ENCODE measurements at regions not wholly inside any gene's neighbourhood (a gene's known extent, or its start where the extent isn't known, plus 50 kb on each side); places are given as distances from the start of the nearest gene placed in this dataset.
A peak's percentile ranks its signal among the peaks of the same experiment; 100 is the strongest.
"Not testable (repeated sequence)": the region's sequence is repeated elsewhere in the genome, so short reads cannot be mapped to it uniquely, and the experiment has no call there.

- peaks cover 2% of the 10 kb centered on the region for H3K27me3 Mint-ChIP-seq
- DNase-seq (no peak), ATAC-seq (no peak)
- no peaks in the 10 kb centered on the region for H3K36me3 Mint-ChIP-seq (ENCODE audit: low read depth)
- no peaks in the 10 kb centered on the region for H3K9me3 Mint-ChIP-seq
- H3K27ac Mint-ChIP-seq: no peak overlapping the region
- no peaks in the 10 kb centered on the region for H3K4me1 Mint-ChIP-seq
- H3K4me3 Mint-ChIP-seq: no peak overlapping the region
Observed at GRCh38 chr18:9038277-9038871, 64.1 kb upstream of the NDUFV2 start.

GRCh38 chr18:9039441-9040071 is 62.9 kb upstream of the NDUFV2 start:
- H3K9me3 Mint-ChIP-seq: no peaks in the 10 kb centered on the region
- H3K27me3 Mint-ChIP-seq: peaks cover 2% of the 10 kb centered on the region
- no peak overlapping the region for H3K4me3 Mint-ChIP-seq
- no peaks in the 10 kb centered on the region for H3K36me3 Mint-ChIP-seq (ENCODE audit: low read depth)
- no peak overlapping the region for H3K27ac Mint-ChIP-seq
- ATAC-seq: no peak
- no peak for DNase-seq
- H3K4me1 Mint-ChIP-seq: no peaks in the 10 kb centered on the region

- Mint-ChIP-seq H3K4me3 (no peak overlapping the region), H3K36me3 (ENCODE audit: low read depth) (no peaks in the 10 kb centered on the region), H3K9me3 (no peaks in the 10 kb centered on the region), H3K4me1 (no peaks in the 10 kb centered on the region), H3K27ac (no peak overlapping the region), H3K27me3 (peaks cover 2% of the 10 kb centered on the region)
- DNase-seq: no peak
- ATAC-seq: no peak
Observed at GRCh38 chr18:9042766-9043481, 59.6 kb upstream of the NDUFV2 start.

DNA sequence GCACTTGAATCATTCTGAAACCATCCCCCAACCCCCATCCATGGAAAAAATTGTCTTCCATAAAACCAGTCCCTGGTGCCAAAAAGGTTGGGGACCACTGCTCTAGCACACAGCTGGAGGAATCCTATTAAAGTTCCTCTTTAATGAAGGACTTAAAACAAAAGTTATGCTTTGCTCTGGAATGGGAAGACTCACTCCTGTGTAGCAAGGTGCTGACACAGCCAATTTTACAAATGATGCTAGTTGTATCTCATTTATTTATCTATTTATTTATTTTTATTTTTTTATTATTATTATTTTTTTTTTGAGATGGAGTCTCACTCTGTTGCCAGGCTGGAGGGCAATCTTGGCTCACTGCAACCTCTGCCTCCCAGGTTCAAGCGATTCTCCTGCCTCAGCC is 58.9 kb upstream of the NDUFV2 start:
- Mint-ChIP-seq H3K4me1 (peaks cover 4% of the 10 kb centered on the region), H3K9me3 (no peaks in the 10 kb centered on the region), H3K27ac (no peak overlapping the region), H3K27me3 (peaks cover 2% of the 10 kb centered on the region), H3K4me3 (no peak overlapping the region), H3K36me3 (ENCODE audit: low read depth) (no peaks in the 10 kb centered on the region)
- DNase-seq: no peak
- ATAC-seq: no peak

GRCh38 chr18:9047715-9048114 is 54.8 kb upstream of the NDUFV2 start:
- peaks cover 12% of the 10 kb centered on the region for H3K4me1 Mint-ChIP-seq
- ATAC-seq (no peak), DNase-seq (no peak)
- peaks cover 16% of the 10 kb centered on the region for H3K9me3 Mint-ChIP-seq
- no peaks in the 10 kb centered on the region for H3K27me3 Mint-ChIP-seq
- H3K36me3 Mint-ChIP-seq (ENCODE audit: low read depth): peaks cover 3% of the 10 kb centered on the region
- H3K27ac Mint-ChIP-seq: no peak overlapping the region
- no peak overlapping the region for H3K4me3 Mint-ChIP-seq

- H3K4me3 Mint-ChIP-seq: no peak overlapping the region
- no peaks in the 10 kb centered on the region for H3K27me3 Mint-ChIP-seq
- peaks cover 12% of the 10 kb centered on the region for H3K4me1 Mint-ChIP-seq
- no peak for DNase-seq
- H3K9me3 Mint-ChIP-seq: peaks cover 16% of the 10 kb centered on the region
- H3K36me3 Mint-ChIP-seq (ENCODE audit: low read depth): peaks cover 3% of the 10 kb centered on the region
- ATAC-seq: no peak
- H3K27ac Mint-ChIP-seq: no peak overlapping the region
Observed at GRCh38 chr18:9048236-9048635, 54.3 kb upstream of the NDUFV2 start.

- H3K27ac Mint-ChIP-seq: peak overlapping the region; percentile 3
- no peak for ATAC-seq
- peaks cover 3% of the 10 kb centered on the region for H3K36me3 Mint-ChIP-seq (ENCODE audit: low read depth)
- no peaks in the 10 kb centered on the region for H3K27me3 Mint-ChIP-seq
- H3K4me1 Mint-ChIP-seq: peaks cover 12% of the 10 kb centered on the region
- peaks cover 16% of the 10 kb centered on the region for H3K9me3 Mint-ChIP-seq
- H3K4me3 Mint-ChIP-seq: no peak overlapping the region
- no peak for DNase-seq
Observed at GRCh38 chr18:9048808-9049494, 53.5 kb upstream of the NDUFV2 start.

GRCh38 chr18:9049495-9049809 is 53.0 kb upstream of the NDUFV2 start:
- peaks cover 16% of the 10 kb centered on the region for H3K9me3 Mint-ChIP-seq
- peaks cover 3% of the 10 kb centered on the region for H3K36me3 Mint-ChIP-seq (ENCODE audit: low read depth)
- DNase-seq (no peak), ATAC-seq (no peak)
- H3K4me3 Mint-ChIP-seq: no peak overlapping the region
- peaks cover 12% of the 10 kb centered on the region for H3K4me1 Mint-ChIP-seq
- no peaks in the 10 kb centered on the region for H3K27me3 Mint-ChIP-seq
- no peak overlapping the region for H3K27ac Mint-ChIP-seq

DNA sequence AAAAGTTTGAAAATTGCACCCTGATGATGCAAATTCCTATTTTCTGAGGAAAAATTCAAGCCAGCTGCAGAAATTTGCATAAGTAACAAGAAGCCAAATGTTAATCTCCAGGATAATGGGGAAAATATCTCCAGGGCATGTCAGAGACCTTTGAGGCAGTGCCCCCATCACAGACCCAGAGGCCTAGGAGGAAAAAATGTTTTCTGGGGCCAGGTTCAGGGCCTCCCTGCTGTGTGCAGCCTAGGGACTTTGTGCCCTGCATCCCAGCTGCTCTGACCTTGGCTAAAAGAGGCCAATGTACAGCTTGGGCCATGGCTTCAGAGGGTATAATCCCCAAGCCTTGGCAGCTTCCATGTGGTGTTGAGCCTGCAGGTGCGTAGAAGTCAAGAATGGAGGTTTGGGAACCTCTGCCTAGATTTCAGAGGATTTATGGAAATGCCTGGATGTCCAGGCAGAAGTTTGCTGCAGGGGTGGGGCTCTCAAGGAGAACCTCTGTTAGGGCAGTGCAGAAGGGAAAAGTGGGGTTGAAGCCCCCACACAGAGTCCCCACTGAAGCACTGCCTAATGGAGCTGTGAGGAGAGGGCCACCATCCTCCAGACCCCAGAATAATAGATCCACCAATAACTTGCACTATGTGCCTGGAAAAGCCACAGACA is 51.7 kb upstream of the NDUFV2 start:
- ATAC-seq: not testable (repeated sequence)

More for the DNA sequence above, 51.7 kb upstream of the NDUFV2 start:
- peaks cover 20% of the 10 kb centered on the region for H3K4me1 Mint-ChIP-seq
- H3K36me3 Mint-ChIP-seq (ENCODE audit: low read depth); H3K27ac Mint-ChIP-seq; DNase-seq; H3K4me3 Mint-ChIP-seq; H3K27me3 Mint-ChIP-seq: not testable (repeated sequence)
- H3K9me3 Mint-ChIP-seq: peaks cover 16% of the 10 kb centered on the region

Measured in activated naive CD8-positive, alpha-beta T cell treated with anti-CD3 and anti-CD28 coated beads, Interleukin-2, amount 50 U/mL, for 24 hours (primary cell).